Right cardiac atrium (tissue), 5 donors: ENCODE measurements at regions not wholly inside any gene's neighbourhood (a gene's known extent, or its start where the extent isn't known, plus 50 kb on each side); places are given as distances from the start of the nearest gene placed in this dataset.
A peak's percentile ranks its signal among the peaks of the same experiment; 100 is the strongest.

Experiments
- ATAC-seq, 2 donors: fragments of 200-7000 bp; cut with Tn5 transposase; one replicate each; pipeline versions ENCODE4 v1.8.0 to v1.9.1; 2020; ENCODE audit warnings: moderate library complexity in 2 of 2, mild to moderate bottlenecking in 1 of 2
- DNase-seq, 3 donors: peaks; one replicate each; pipeline ENCODE4 v3.0.0-alpha.2; 2020
- H3K27ac ChIP-seq: one replicate; pipeline ENCODE4 v1.5.1; 2013; ENCODE audit warnings: mild to moderate bottlenecking, low read length, control low read depth, moderate library complexity
- H3K27me3 ChIP-seq: one replicate; pipeline ENCODE4 v1.6.1; 2013; ENCODE audit not compliant: control insufficient read depth, insufficient read depth
- H3K4me1 ChIP-seq: one replicate; pipeline ENCODE4 v1.6.1; 2013; ENCODE audit warnings: low read length; ENCODE audit not compliant: control insufficient read depth, insufficient read depth
- H3K4me3 ChIP-seq: one replicate; pipeline ENCODE4 v1.5.1; 2013; ENCODE audit warnings: low read length, control low read depth
- H3K9me3 ChIP-seq: one replicate; pipeline ENCODE4 v1.6.1; 2013; ENCODE audit warnings: low read length; ENCODE audit not compliant: control insufficient read depth
- WGBS: extraction: QIAGEN DNeasy Blood & Tissue Kit; methylation state at CpG from one replicate; pipeline ENCODE4 v1.1.7; 2013; 5-methylcytosine and 5-hydroxymethylcytosine counted together
- intact Hi-C, 4 donors: fragments of 100-400 bp; cut with DNase I; formaldehyde crosslinking; loops; one replicate each; pipeline versions ENCODE4 v1.11.0 to v1.14.0; 2022 to 2023
- donor health status: healthy with polysubstance abuse.
- donor health status: DM: no; HTN: yes; CAD: no.
- donor health status: DM: no; HTN: no; CAD: no.
- donor health status: DM: no; HTN: yes; CAD: no; lungs with severe emphysema.
- donor health status: DM: yes; HTN: yes; CAD: no.

DNA sequence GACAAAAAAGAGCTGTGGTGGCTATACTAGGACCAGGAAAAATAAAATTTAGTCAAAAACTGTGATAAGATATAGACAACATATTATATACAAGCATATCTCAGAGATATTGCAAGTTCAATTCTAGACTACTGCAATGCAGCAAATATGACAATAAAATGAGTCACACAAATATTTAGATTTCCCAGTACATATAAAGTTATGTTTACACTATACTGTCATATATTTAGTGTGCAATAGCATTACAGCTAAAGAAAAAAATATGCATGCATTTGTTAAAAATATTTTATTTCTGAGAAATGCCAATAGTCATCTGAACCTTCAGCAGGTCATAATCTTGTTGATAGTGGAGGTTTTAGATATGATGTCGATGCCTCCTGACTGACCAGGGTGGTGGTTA is 72.1 kb downstream of the AKR1C4 start:
- ATAC-seq: no peak
- Histone ChIP-seq H3K27ac (no peak overlapping the region), H3K27me3 (no peaks in the 10 kb centered on the region), H3K4me3 (no peak overlapping the region), H3K4me1 (no peaks in the 10 kb centered on the region), H3K9me3 (no peaks in the 10 kb centered on the region)
- WGBS: 38% methylated on average over 1 of the region's 1 CpG
- DNase-seq: no peak
- intact Hi-C loops: no loop called here

- intact Hi-C loops: no loop called here
- Histone ChIP-seq H3K4me3 (no peak overlapping the region), H3K4me1 (no peaks in the 10 kb centered on the region), H3K27me3 (no peaks in the 10 kb centered on the region), H3K9me3 (no peaks in the 10 kb centered on the region), H3K27ac (no peak overlapping the region)
- DNase-seq (no peak), ATAC-seq (no peak)
Measured at GRCh38 chr10:5269791-5270190, 73.2 kb downstream of the AKR1C4 start.

GRCh38 chr10:5271526-5271925 is 74.9 kb downstream of the AKR1C4 start:
- ATAC-seq (no peak), DNase-seq (no peak)
- Histone ChIP-seq H3K27me3 (no peaks in the 10 kb centered on the region), H3K4me1 (no peaks in the 10 kb centered on the region), H3K27ac (no peak overlapping the region), H3K4me3 (no peak overlapping the region), H3K9me3 (no peaks in the 10 kb centered on the region)
- WGBS: 51% methylated on average over 1 of the region's 1 CpG
- intact Hi-C loops: no loop called here

- no peaks in the 10 kb centered on the region for H3K27me3 ChIP-seq
- WGBS: 82% methylated on average over 3 of the region's 3 CpGs
- no peak overlapping the region for H3K27ac ChIP-seq
- H3K9me3 ChIP-seq: no peaks in the 10 kb centered on the region
- intact Hi-C loops: no loop called here
- DNase-seq: no peak
- no peak for ATAC-seq
- no peak overlapping the region for H3K4me3 ChIP-seq
- H3K4me1 ChIP-seq: no peaks in the 10 kb centered on the region
Measured at GRCh38 chr10:5272065-5272803, 75.6 kb downstream of the AKR1C4 start.

DNA sequence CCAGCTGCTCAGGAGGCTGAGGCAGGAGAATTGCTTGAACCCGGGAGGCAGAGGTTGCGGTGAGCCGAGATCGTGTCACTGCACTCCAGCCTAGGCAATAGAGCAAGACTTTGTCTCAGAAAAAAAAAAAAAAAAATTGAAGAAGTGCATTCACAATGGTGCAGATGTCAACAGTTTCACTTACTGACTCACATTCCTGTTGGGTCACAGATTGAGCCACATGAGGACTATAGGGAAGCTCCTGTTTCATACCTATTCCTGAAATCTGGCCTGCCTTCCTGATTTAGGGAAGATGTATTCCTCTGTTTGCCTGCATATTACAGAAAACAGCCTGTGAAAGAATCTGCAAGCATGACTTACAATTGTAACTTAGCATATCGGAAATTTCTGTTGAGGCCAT is 78.2 kb downstream of the AKR1C4 start:
- DNase-seq (no peak), ATAC-seq (no peak)
- Histone ChIP-seq H3K9me3 (no peaks in the 10 kb centered on the region), H3K27me3 (no peaks in the 10 kb centered on the region), H3K27ac (no peak overlapping the region), H3K4me3 (no peak overlapping the region), H3K4me1 (no peaks in the 10 kb centered on the region)
- 85% methylated on average over 5 of the region's 5 CpGs for WGBS
- intact Hi-C loops: no loop called here

DNA sequence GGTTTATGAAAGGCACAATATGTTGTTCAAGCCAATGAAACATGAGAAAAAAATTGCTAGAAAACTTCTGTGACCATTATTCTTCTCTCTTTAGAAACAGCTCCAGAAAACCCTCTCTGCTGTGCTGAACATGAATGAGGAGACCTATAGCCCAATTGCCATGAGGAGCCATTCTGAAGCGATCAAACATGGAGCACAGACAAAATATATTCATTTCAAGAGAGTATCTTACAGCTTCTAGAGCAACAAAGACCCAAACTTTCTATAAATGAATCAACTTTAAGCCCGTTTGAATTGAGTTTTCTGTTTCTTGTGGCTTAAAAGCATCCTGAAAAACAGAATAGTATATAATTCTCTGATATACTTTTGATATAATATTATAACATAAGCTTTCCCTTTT is 83.4 kb upstream of the UCN3 start:
- ATAC-seq (no peak), DNase-seq (no peak)
- no peak overlapping the region for H3K27ac ChIP-seq
- no peaks in the 10 kb centered on the region for H3K9me3 ChIP-seq
- H3K4me1 ChIP-seq: no peaks in the 10 kb centered on the region
- WGBS: 66% methylated on average over 2 of the region's 2 CpGs
- no peaks in the 10 kb centered on the region for H3K27me3 ChIP-seq
- no peak overlapping the region for H3K4me3 ChIP-seq
- intact Hi-C loops: loop anchor here in 2 of 4 donors (5.0 to 10.0 kb wide), 2 partner anchors 434 to 437 kb away; no protein-coding TSS in a partner anchor

- DNase-seq (no peak), ATAC-seq (no peak)
- intact Hi-C loops: loop anchor here in 3 of 4 donors (2.0 to 10.0 kb wide), 3 partner anchors 431 to 437 kb away; no protein-coding TSS in a partner anchor
- Histone ChIP-seq H3K4me3 (no peak overlapping the region), H3K9me3 (no peaks in the 10 kb centered on the region), H3K27ac (no peak overlapping the region), H3K4me1 (no peaks in the 10 kb centered on the region), H3K27me3 (no peaks in the 10 kb centered on the region)
- WGBS: 91% methylated on average over 2 of the region's 2 CpGs
Measured at GRCh38 chr10:5282137-5282536, 82.6 kb upstream of the UCN3 start.

DNA sequence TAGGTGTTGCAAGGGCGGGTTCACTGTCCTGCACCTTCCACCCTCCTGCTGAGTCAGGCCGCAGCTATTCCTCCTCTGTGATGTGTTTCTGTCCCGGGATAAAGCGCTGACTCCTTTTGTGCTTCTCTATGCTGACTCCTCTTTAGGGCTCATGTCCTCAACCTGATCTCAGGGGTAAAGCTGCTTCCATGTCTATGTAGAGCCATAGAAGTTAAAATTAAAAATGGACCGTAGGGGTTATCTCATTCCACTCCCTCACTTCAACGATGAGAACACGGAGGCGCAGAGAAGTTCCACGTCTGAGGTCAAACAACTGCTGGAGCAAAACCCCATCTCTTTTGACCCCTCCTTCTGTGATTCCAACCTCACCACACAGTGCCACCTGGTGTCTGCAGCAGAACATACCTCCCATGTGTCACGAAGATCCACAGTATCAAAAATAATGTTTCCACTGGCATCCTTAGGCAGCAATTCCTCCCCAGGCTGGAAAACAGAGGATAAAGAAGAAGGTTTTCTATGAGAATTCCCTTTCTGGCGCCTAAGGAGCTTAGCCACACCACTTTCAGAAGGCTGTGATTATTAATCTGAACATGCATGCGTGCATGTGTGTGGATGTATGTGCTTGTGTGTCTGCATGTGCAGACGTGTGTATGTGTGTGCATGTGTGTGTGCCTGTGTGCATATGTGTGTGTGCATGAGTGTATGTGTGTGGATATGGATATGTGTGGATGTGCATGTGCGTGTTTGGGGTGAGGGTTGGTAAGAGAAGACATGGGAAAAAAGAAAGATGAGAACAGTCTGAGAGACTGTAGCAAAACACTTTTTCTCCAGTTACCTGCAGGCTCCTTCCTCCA is 81.2 kb upstream of the UCN3 start:
- intact Hi-C loops: loop anchor here in 3 of 4 donors (2.0 to 10.0 kb wide), 3 partner anchors 433 to 439 kb away; no protein-coding TSS in a partner anchor
- Histone ChIP-seq H3K27ac (no peak overlapping the region), H3K4me1 (no peaks in the 10 kb centered on the region), H3K27me3 (no peaks in the 10 kb centered on the region), H3K4me3 (no peak overlapping the region), H3K9me3 (no peaks in the 10 kb centered on the region)
- WGBS: 42% methylated on average over 14 of the region's 14 CpGs
- DNase-seq (peak; percentile 68 to 83 (median 71)), ATAC-seq (peak; percentile 89 to 92)

- Histone ChIP-seq H3K4me1 (no peaks in the 10 kb centered on the region), H3K9me3 (no peaks in the 10 kb centered on the region), H3K27me3 (no peaks in the 10 kb centered on the region), H3K4me3 (no peak overlapping the region), H3K27ac (no peak overlapping the region)
- intact Hi-C loops: loop anchor here in 2 of 4 donors (5.0 to 10.0 kb wide), 2 partner anchors 437 to 440 kb away; no protein-coding TSS in a partner anchor
- 55% methylated on average over 9 of the region's 9 CpGs for WGBS
- DNase-seq: no peak
- peak; percentile 25 to 79 for ATAC-seq
Measured at GRCh38 chr10:5284311-5285057, 80.3 kb upstream of the UCN3 start.

- H3K27me3 ChIP-seq: no peaks in the 10 kb centered on the region
- peak; percentile 30 to 73 for ATAC-seq
- H3K4me1 ChIP-seq: no peaks in the 10 kb centered on the region
- DNase-seq: no peak
- 55% methylated on average over 9 of the region's 9 CpGs for WGBS
- no peak overlapping the region for H3K4me3 ChIP-seq
- H3K9me3 ChIP-seq: no peaks in the 10 kb centered on the region
- intact Hi-C loops: loop anchor here in 1 of 4 donors (10.0 kb wide), 1 partner anchor 440 kb away; no protein-coding TSS in a partner anchor
- H3K27ac ChIP-seq: no peak overlapping the region
Measured at GRCh38 chr10:5285186-5285585, 79.6 kb upstream of the UCN3 start.
